ENCODE measurements at regions not wholly inside any gene's neighbourhood (a gene's known extent, or its start where the extent isn't known, plus 50 kb on each side); places are given as distances from the start of the nearest gene placed in this dataset.

DNA sequence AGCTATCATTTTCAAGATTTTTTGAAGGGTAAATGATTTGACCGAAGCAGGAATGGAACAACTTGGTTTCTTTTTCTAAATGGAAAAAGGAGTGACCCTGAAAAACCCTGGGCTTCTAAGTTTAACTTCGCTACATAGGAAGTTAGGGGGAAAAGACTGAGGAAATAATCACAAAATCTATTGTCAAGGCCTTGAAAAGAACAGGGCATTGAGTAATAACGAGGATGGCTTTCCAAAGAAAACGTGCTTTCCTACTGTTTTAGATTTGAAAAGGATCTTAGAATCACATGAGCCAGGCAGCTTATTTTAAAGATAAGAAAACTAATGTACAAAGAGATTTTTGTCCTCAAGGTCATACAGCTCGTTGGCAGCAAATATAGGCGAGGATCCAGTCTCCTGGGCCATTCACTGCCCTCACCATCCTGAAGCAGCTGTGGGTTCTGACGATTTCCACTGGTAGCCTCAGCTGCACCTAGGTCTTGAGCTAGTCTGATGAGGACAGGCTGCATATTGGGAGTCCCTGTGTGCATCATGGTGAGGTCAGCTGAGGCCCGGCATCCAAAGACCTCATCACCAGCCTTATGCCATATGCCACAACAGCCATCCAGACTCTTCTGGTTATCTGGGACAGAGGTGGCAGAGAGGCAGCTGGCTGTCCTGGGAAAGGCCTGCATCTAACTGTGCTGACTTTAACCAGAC, 384.7 kb upstream of the NRP1 start:
- Histone ChIP-seq H3K36me3 (ENCODE audit: insufficient read depth) (no peaks in the 10 kb centered on the region), H3K79me2 (ENCODE audit: insufficient read depth, low read depth) (no peaks in the 10 kb centered on the region), H4K20me1 (ENCODE audit: insufficient read depth) (no peaks in the 10 kb centered on the region), H3K27ac (no peak overlapping the region), H3K27me3 (ENCODE audit: insufficient read depth, low read depth) (no peaks in the 10 kb centered on the region), H3K9ac (no peak overlapping the region), H3K4me2 (no peak overlapping the region), H3K4me1 (ENCODE audit: low read depth, poor library complexity, severe bottlenecking) (no peaks in the 10 kb centered on the region), H3K4me3 (IDR thresholded peaks at IDR 0.05; ENCODE audit: insufficient read depth, low read depth, low read length) (no peak overlapping the region), H2AFZ (ENCODE audit: low read depth) (no peak overlapping the region)
- TF ChIP-seq, protein P1, sequence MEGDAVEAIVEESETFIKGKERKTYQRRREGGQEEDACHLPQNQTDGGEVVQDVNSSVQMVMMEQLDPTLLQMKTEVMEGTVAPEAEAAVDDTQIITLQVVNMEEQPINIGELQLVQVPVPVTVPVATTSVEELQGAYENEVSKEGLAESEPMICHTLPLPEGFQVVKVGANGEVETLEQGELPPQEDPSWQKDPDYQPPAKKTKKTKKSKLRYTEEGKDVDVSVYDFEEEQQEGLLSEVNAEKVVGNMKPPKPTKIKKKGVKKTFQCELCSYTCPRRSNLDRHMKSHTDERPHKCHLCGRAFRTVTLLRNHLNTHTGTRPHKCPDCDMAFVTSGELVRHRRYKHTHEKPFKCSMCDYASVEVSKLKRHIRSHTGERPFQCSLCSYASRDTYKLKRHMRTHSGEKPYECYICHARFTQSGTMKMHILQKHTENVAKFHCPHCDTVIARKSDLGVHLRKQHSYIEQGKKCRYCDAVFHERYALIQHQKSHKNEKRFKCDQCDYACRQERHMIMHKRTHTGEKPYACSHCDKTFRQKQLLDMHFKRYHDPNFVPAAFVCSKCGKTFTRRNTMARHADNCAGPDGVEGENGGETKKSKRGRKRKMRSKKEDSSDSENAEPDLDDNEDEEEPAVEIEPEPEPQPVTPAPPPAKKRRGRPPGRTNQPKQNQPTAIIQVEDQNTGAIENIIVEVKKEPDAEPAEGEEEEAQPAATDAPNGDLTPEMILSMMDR (conservative IDR thresholded peaks at IDR 0.05; ENCODE audit: low read depth, low read length): no peak

DNA sequence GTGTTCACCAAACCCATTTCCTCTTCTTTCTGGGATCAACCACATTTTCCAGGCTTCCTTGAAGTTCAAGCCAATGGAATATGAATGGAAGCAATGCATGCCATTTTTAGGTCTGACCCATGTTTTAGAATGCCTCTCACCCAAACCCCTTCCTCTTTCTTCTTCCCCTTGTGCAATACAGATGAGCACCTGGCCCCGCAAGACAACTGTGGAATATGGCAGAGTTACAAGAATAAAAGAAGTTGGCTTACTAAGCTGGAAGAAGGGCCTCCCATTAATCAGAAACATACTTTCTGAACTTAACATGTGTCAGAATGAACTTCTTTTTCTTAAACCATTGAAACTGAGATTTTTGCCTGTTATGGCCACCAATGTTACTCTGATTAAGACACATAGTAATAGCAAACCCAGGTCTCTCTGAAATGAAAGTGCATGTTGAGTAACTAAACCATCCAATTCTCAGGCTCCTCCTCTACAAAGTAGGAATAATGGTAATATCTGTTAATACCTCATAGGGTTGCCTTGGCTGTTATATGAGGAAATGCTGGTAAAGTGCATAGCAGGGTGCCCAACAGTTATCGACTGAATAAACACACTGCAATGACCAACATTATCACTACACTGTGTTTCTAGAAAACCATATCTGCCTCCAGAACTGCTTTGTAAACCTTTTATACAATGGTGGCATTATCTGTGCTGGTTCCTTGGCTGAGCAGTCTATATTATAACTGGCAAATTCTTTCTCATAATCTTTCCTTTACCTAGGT, 382.2 kb upstream of the NRP1 start:
- H3K4me1 ChIP-seq (ENCODE audit: low read depth, poor library complexity, severe bottlenecking): no peaks in the 10 kb centered on the region
- H3K36me3 ChIP-seq (ENCODE audit: insufficient read depth): no peaks in the 10 kb centered on the region

DNA sequence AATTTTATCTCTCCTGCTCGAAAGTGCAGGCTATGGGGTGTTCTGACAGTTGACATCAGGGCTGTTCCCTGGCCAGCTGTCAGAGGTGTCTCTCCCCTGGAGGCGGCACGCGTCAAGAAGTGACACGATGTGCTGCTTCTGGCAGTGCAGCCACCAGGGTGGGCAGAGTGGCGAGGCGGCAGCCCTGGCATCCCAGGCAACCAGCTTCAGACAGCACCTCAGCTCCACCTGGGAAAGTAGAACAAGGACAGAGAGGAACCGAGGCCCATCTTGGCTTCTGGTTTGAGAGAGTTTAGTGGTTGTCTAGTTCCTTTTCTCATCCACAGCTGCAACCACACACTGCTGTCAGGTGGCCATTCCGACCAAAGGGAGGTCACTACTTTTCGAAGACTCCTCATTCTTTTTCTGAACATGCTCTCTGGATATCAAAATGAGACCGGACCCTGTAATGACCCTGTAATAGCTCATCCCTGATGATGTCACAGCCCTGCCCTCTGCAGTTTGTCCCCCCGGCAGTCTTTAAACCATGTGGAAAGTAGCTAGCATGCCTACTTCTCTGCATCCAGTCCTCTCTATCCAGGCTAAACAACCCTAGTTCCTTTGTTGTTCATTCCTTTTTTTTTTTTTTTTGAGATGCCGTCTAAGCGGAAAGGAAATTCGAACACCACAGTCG, 381.0 kb upstream of the NRP1 start:
- H3K79me2 ChIP-seq (ENCODE audit: insufficient read depth, low read depth): no peaks in the 10 kb centered on the region
- no peak overlapping the region for H3K27ac ChIP-seq
- TF ChIP-seq, protein P1 (conservative IDR thresholded peaks at IDR 0.05; ENCODE audit: low read depth, low read length): no peak
- H4K20me1 ChIP-seq (ENCODE audit: insufficient read depth): no peaks in the 10 kb centered on the region
- no peak overlapping the region for H3K9ac ChIP-seq
- no peaks in the 10 kb centered on the region for H3K4me1 ChIP-seq (ENCODE audit: low read depth, poor library complexity, severe bottlenecking)
- no peak overlapping the region for H2AFZ ChIP-seq (ENCODE audit: low read depth)
- H3K27me3 ChIP-seq (ENCODE audit: insufficient read depth, low read depth): no peaks in the 10 kb centered on the region
- H3K36me3 ChIP-seq (ENCODE audit: insufficient read depth): no peaks in the 10 kb centered on the region
- no peak overlapping the region for H3K4me2 ChIP-seq
- H3K4me3 ChIP-seq (IDR thresholded peaks at IDR 0.05; ENCODE audit: insufficient read depth, low read depth, low read length): no peak overlapping the region

More for the DNA sequence above, 382.2 kb upstream of the NRP1 start:
- no peak overlapping the region for H3K4me2 ChIP-seq
- no peak overlapping the region for H3K9ac ChIP-seq
- no peak overlapping the region for H2AFZ ChIP-seq (ENCODE audit: low read depth)
- no peaks in the 10 kb centered on the region for H3K27me3 ChIP-seq (ENCODE audit: insufficient read depth, low read depth)
- H3K79me2 ChIP-seq (ENCODE audit: insufficient read depth, low read depth): no peaks in the 10 kb centered on the region
- H4K20me1 ChIP-seq (ENCODE audit: insufficient read depth): no peaks in the 10 kb centered on the region
- H3K4me3 ChIP-seq (IDR thresholded peaks at IDR 0.05; ENCODE audit: insufficient read depth, low read depth, low read length): no peak overlapping the region
- TF ChIP-seq, protein P1 (conservative IDR thresholded peaks at IDR 0.05; ENCODE audit: low read depth, low read length): no peak
- no peak overlapping the region for H3K27ac ChIP-seq

DNA sequence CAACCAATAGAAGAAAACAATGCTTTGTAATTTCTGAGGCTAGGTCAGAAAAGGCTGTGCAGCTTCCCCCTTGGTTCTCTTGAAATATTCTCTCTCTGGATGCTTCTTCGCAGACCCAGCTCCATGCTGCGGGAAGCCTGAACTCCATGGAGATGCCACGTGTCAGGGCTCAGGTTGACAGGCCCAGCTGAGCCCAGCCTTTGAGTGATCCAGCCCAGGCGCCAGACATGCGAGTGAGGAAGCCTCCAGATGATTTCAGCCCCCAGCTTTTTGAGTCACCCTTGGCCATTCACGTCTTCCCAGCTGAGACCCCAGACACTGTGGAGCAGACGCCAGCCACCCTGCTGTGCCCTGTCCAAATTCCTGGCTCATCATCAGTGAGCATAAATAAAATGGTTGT, 378.4 kb upstream of the NRP1 start:
- H3K79me2 ChIP-seq (ENCODE audit: insufficient read depth, low read depth): no peaks in the 10 kb centered on the region
- no peak overlapping the region for H3K4me2 ChIP-seq
- no peaks in the 10 kb centered on the region for H3K27me3 ChIP-seq (ENCODE audit: insufficient read depth, low read depth)
- no peaks in the 10 kb centered on the region for H4K20me1 ChIP-seq (ENCODE audit: insufficient read depth)
- H3K4me3 ChIP-seq (IDR thresholded peaks at IDR 0.05; ENCODE audit: insufficient read depth, low read depth, low read length): no peak overlapping the region
- H3K9ac ChIP-seq: no peak overlapping the region
- TF ChIP-seq, protein P1 (conservative IDR thresholded peaks at IDR 0.05; ENCODE audit: low read depth, low read length): no peak
- H3K36me3 ChIP-seq (ENCODE audit: insufficient read depth): no peaks in the 10 kb centered on the region
- H2AFZ ChIP-seq (ENCODE audit: low read depth): no peak overlapping the region
- no peak overlapping the region for H3K27ac ChIP-seq
- no peaks in the 10 kb centered on the region for H3K4me1 ChIP-seq (ENCODE audit: low read depth, poor library complexity, severe bottlenecking)

All from KMS-11 (cell line).